GM23248 (cell line): ENCODE measurements at regions not wholly inside any gene's neighbourhood (a gene's known extent, or its start where the extent isn't known, plus 50 kb on each side); places are given as distances from the start of the nearest gene placed in this dataset.

ENCODE experiments used
- DNase-seq: peaks from one replicate; pipeline ENCODE4 v3.0.0-alpha.2; 2015
- H2AFZ ChIP-seq: fragments of 200-600 bp; sonication (generic); 2 replicates; pipeline ENCODE4 v1.6.1; 2016; ENCODE audit warnings: antibody characterized with exemption
- H3F3A ChIP-seq: fragments of 200-600 bp; sonication (generic); 2 replicates; pipeline ENCODE4 v1.6.1; 2016; ENCODE audit warnings: mild to moderate bottlenecking, antibody characterized with exemption, mixed run types; ENCODE audit not compliant: insufficient read depth
- H3K27ac ChIP-seq: fragments of 200-600 bp; sonication (generic); 2 replicates; pipeline ENCODE4 v1.5.1; 2016; ENCODE audit warnings: mild to moderate bottlenecking
- H3K27me3 ChIP-seq: fragments of 200-600 bp; sonication (generic); replicated peaks from 2 replicates; pipeline ENCODE4 v1.6.1; 2016; ENCODE audit warnings: mild to moderate bottlenecking; ENCODE audit not compliant: insufficient read depth
- H3K36me3 ChIP-seq: fragments of 200-600 bp; sonication (generic); 2 replicates; pipeline ENCODE4 v1.6.1; 2016; ENCODE audit warnings: low read depth, mild to moderate bottlenecking
- H3K4me1 ChIP-seq: fragments of 200-600 bp; sonication (generic); 2 replicates; pipeline ENCODE4 v1.6.1; 2016; ENCODE audit warnings: mild to moderate bottlenecking; ENCODE audit not compliant: insufficient read depth
- H3K4me2 ChIP-seq: fragments of 200-600 bp; sonication (generic); one replicate; pipeline ENCODE4 v1.6.1; 2016; ENCODE audit warnings: mild to moderate bottlenecking; ENCODE audit not compliant: unreplicated experiment
- H3K4me3 ChIP-seq: fragments of 200-600 bp; sonication (generic); 2 replicates; pipeline ENCODE4 v1.5.1; 2016; ENCODE audit warnings: mild to moderate bottlenecking
- H3K79me2 ChIP-seq: fragments of 200-600 bp; sonication (generic); 2 replicates; pipeline ENCODE4 v1.6.1; 2016; ENCODE audit warnings: mild to moderate bottlenecking; ENCODE audit not compliant: insufficient read depth
- H3K9ac ChIP-seq: fragments of 200-600 bp; sonication (generic); 2 replicates; pipeline ENCODE4 v1.6.1; 2016; ENCODE audit warnings: mild to moderate bottlenecking
- H3K9me2 ChIP-seq: fragments of 200-600 bp; sonication (generic); 2 replicates; pipeline ENCODE4 v1.6.1; 2016; ENCODE audit warnings: mixed run types, mild to moderate bottlenecking, moderate library complexity; ENCODE audit not compliant: insufficient read depth
- H3K9me3 ChIP-seq: fragments of 200-600 bp; sonication (generic); one replicate; pipeline ENCODE4 v1.6.1; 2017; ENCODE audit warnings: low read depth
- H4K20me1 ChIP-seq: fragments of 200-600 bp; sonication (generic); 2 replicates; pipeline ENCODE4 v1.6.0; 2016; ENCODE audit not compliant: insufficient read depth
- EZH2 ChIP-seq: fragments of 200-600 bp; sonication (generic); IDR thresholded peaks from 2 replicates; pipeline ENCODE4 v1.6.1; 2018; ENCODE audit warnings: antibody characterized with exemption, mild to moderate bottlenecking; ENCODE audit not compliant: insufficient read depth, poor library complexity, severe bottlenecking
- EZH2phosphoT487 ChIP-seq: fragments of 200-600 bp; sonication (generic); IDR thresholded peaks from 2 replicates; pipeline ENCODE4 v1.6.1; 2018; ENCODE audit warnings: antibody characterized with exemption, moderate library complexity, mild to moderate bottlenecking, low read depth; ENCODE audit not compliant: insufficient read depth
- WGBS, 2 experiments: methylation state at CpG; one replicate each; pipeline ENCODE4 v1.1.6; 2015 to 2017; ENCODE audit warnings: low lambda C conversion rate in 2 of 2, low coverage in 1 of 2; ENCODE audit errors: missing lambda C conversion rate in 2 of 2; 5-methylcytosine and 5-hydroxymethylcytosine counted together
- in situ Hi-C: fragments of 300-500 bp; cut with MboI; formaldehyde crosslinking; loops from 2 replicates; pipeline ENCODE4 v1.15.0; 2020

DNA sequence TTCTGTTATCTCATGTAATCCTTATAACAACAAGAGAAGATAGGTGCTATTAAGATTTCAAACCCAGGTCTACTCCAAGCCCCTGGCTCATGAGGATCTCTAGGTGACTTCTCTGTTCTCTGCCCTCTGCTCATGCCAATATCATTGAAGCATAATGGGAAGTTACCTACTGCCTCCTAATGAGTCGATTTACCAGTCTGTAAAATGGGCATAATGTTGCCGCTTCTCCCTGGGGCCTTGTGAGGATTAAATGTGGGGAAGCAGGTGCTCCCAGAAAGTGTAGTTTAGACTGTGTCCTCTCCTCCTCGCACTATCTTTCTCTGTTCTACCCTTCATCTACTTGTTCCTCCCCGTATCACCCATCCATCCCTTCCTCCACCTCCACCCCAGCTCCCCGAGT, 169.2 kb upstream of the LHX5 start:
- Histone ChIP-seq H3K4me3 (no peak overlapping the region), H3K36me3 (no peaks in the 10 kb centered on the region), H3F3A (no peaks in the 10 kb centered on the region), H3K9ac (no peak overlapping the region), H3K9me3 (no peaks in the 10 kb centered on the region), H3K27me3 (peaks cover 3% of the 10 kb centered on the region; the same call in 1 of the 2 replicates), H3K27ac (no peak overlapping the region), H3K4me1 (no peaks in the 10 kb centered on the region), H3K4me2 (no peak overlapping the region), H3K9me2 (no peaks in the 10 kb centered on the region), H3K79me2 (no peaks in the 10 kb centered on the region), H4K20me1 (no peaks in the 10 kb centered on the region), H2AFZ (no peak overlapping the region)
- in situ Hi-C loops, result no loop called here
- TF ChIP-seq EZH2phosphoT487 (no peak), EZH2 (no peak)
- DNase-seq, result no peak
- WGBS, 2 experiments, result 29 to 33% methylated on average over 5 of the region's 5 CpGs

DNA sequence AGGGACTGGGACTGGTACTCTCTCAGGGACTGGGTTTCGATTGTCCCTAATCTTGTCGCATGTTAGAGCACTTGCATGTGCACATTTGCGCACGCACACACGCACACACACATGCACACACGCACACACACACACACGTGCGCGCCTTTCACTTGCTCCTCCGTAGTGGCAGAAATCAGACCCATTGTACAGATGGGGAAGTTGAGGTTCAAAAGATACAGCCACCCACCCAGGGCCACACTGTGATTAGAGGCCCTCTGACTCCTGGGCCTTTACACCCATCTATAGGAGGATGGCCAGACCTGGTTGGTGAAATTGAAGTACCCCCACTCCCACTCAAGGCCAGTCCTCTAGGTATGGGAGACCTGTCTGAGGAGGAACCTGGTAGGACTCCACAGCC, 167.8 kb upstream of the LHX5 start:
- no peaks in the 10 kb centered on the region for H3F3A ChIP-seq
- H3K4me2 ChIP-seq, result no peak overlapping the region
- no peak overlapping the region for H3K9ac ChIP-seq
- TF ChIP-seq EZH2, result no peak
- TF ChIP-seq EZH2phosphoT487, result no peak
- in situ Hi-C loops, result no loop called here
- H2AFZ ChIP-seq, result no peak overlapping the region
- H3K4me1 ChIP-seq, result no peaks in the 10 kb centered on the region
- 67 to 74% methylated on average over 10 of the region's 10 CpGs for WGBS, 2 experiments
- H3K9me2 ChIP-seq, result no peaks in the 10 kb centered on the region
- no peak overlapping the region for H3K4me3 ChIP-seq
- H3K27me3 ChIP-seq, result peaks cover 3% of the 10 kb centered on the region; the same call in 1 of the 2 replicates
- no peaks in the 10 kb centered on the region for H3K36me3 ChIP-seq
- no peaks in the 10 kb centered on the region for H3K79me2 ChIP-seq
- H3K27ac ChIP-seq, result no peak overlapping the region
- DNase-seq, result no peak
- no peaks in the 10 kb centered on the region for H4K20me1 ChIP-seq
- H3K9me3 ChIP-seq, result no peaks in the 10 kb centered on the region

DNA sequence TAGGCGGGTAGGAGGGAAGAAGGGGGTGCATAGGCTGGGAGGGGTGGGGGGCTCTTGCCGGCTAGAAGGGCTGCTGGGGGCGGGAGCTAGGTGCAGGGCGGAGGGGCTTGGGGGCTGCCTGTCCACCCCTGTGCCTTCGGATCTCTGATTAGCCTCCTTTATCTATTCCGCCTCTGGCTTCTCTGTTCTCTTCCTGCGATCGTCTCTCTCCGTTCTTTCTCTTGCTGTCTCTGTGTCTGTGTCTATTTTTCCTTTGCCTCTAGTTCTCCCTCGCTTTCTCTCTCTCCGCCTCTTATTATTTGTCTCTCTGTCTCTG, 166.7 kb upstream of the LHX5 start:
- Histone ChIP-seq H3F3A (no peaks in the 10 kb centered on the region), H3K27me3 (peaks cover 3% of the 10 kb centered on the region; the same call in 1 of the 2 replicates), H3K79me2 (no peaks in the 10 kb centered on the region), H3K9me3 (no peaks in the 10 kb centered on the region), H3K36me3 (no peaks in the 10 kb centered on the region), H2AFZ (no peak overlapping the region), H3K4me1 (no peaks in the 10 kb centered on the region), H3K4me3 (no peak overlapping the region), H3K9ac (no peak overlapping the region), H4K20me1 (no peaks in the 10 kb centered on the region), H3K27ac (no peak overlapping the region), H3K4me2 (no peak overlapping the region), H3K9me2 (no peaks in the 10 kb centered on the region)
- no peak for TF ChIP-seq EZH2
- 8 to 12% methylated on average over 6 to 11 of the region's 11 CpGs for whole genome bisulfite sequencing, 2 experiments
- DNase-seq, result no peak
- in situ Hi-C loops, result no loop called here

DNA sequence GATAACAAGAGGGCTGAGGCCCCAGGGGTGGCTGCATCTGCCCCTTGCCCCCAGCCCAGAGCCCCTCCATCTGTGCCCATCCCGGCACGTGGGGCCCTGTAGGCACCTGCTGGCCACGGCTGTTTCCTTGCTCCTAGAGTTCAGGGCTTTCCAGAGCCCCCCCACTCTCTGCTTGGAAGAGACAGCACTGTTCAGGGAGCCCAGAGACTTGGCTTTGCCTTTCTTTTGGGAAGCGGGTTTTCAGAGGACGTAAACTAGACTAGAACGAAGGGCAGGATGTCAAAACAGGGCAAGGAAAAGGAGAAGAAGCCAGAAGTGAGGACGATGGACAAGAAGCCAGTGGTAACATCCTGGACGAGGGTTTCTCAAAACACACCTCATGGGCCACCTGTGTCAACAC, 163.3 kb upstream of the LHX5 start:
- Histone ChIP-seq H3K4me1 (no peaks in the 10 kb centered on the region), H3K9ac (no peak overlapping the region), H3K27me3 (peaks cover 3% of the 10 kb centered on the region; the same call in 1 of the 2 replicates), H3K79me2 (no peaks in the 10 kb centered on the region), H3K36me3 (no peaks in the 10 kb centered on the region), H4K20me1 (no peaks in the 10 kb centered on the region), H3K4me3 (no peak overlapping the region), H3K27ac (no peak overlapping the region), H2AFZ (no peak overlapping the region), H3K9me3 (no peaks in the 10 kb centered on the region), H3K4me2 (no peak overlapping the region), H3K9me2 (no peaks in the 10 kb centered on the region), H3F3A (no peaks in the 10 kb centered on the region)
- no peak for DNase-seq
- WGBS, 2 experiments, result 30 to 34% methylated on average over 8 of the region's 8 CpGs
- in situ Hi-C loops, result no loop called here
- no peak for TF ChIP-seq EZH2phosphoT487
- TF ChIP-seq EZH2, result no peak

DNA sequence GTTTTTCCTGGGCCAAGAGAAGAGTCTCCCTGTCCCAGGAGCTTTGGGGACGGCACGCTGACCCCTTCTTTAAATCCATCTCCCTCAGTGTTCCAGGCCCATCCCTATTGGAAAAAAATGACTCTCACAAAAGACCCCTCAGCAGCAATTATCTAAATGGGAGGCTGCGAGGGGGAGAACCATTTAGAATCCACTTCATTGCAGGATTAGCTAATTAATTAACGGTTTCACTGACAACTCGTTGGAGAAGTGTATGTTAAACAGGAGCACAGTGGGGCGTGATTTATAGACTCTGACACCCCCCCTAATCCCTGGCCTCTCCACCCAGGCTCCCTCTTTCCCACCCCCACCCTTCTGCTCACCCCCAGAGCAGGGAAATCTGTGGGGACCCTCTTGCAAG, 162.8 kb upstream of the LHX5 start:
- H3F3A ChIP-seq, result no peaks in the 10 kb centered on the region
- no peak overlapping the region for H2AFZ ChIP-seq
- in situ Hi-C loops, result no loop called here
- no peaks in the 10 kb centered on the region for H3K79me2 ChIP-seq
- no peaks in the 10 kb centered on the region for H3K9me3 ChIP-seq
- H3K4me3 ChIP-seq, result no peak overlapping the region
- no peak overlapping the region for H3K4me2 ChIP-seq
- H4K20me1 ChIP-seq, result no peaks in the 10 kb centered on the region
- no peak for DNase-seq
- TF ChIP-seq EZH2 (no peak), EZH2phosphoT487 (no peak)
- H3K36me3 ChIP-seq, result no peaks in the 10 kb centered on the region
- no peaks in the 10 kb centered on the region for H3K9me2 ChIP-seq
- no peaks in the 10 kb centered on the region for H3K4me1 ChIP-seq
- H3K9ac ChIP-seq, result no peak overlapping the region
- WGBS, 2 experiments, result 20 to 25% methylated on average over 6 of the region's 6 CpGs
- peaks cover 3% of the 10 kb centered on the region; the same call in 1 of the 2 replicates for H3K27me3 ChIP-seq
- no peak overlapping the region for H3K27ac ChIP-seq
